GM10266 (cell line): ENCODE measurements at regions not wholly inside any gene's neighbourhood (a gene's known extent, or its start where the extent isn't known, plus 50 kb on each side); places are given as distances from the start of the nearest gene placed in this dataset.
"Not testable (repeated sequence)": the region's sequence is repeated elsewhere in the genome, so short reads cannot be mapped to it uniquely, and the experiment has no call there.

ENCODE experiments used
- DNase-seq: peaks from one replicate; pipeline ENCODE4 v3.0.0; 2012; ENCODE audit errors: extremely low spot score
- CTCF ChIP-seq: IDR thresholded peaks from 2 replicates; pipeline ENCODE4 v1.5.1; 2012; ENCODE audit warnings: mild to moderate bottlenecking, low read depth; ENCODE audit not compliant: control insufficient read depth, insufficient read depth; ENCODE audit errors: missing control alignments

DNA sequence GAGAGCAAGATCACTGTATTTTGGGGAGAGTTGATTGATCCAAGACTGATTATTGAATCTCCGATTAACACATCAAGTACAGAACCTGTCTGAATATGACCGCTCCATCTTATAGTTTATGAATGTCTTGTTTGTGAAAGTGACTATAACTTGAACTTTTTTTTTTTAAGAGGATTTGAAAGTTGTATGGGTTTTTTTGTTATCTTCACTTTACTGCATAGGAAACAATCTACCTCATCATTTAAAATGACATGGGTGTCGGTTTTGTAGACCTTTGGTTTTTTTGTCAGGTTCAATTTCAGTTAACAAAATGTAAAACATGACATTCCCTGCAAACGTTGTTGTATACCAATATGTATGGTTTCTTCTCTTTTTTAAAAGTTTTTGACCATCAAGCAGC lies 103.0 kb upstream of the NUDT6 start:
- no peak for TF ChIP-seq CTCF
- DNase-seq = no peak

DNA sequence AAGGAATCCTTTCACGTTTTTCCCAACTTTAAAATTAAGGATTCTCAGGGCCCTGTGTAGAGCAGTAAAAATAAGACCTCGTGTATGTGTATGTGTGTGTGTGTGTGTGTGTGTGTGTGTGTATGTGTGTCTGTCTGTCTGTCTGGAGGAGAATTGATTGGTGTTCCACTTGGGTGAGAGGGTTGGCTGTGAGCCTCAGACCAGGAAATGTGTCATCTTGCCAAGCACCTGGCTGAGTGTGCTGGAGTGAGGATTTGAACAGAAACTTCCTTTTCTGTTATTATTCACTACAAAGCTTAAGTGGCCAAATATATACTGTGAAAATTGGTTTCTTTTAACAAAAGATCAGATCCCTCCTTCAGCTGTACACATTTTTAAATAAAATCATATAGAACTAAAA lies 103.6 kb upstream of the NUDT6 start:
- DNase-seq = not testable (repeated sequence)

GRCh38 chr4:123031664-123032063 lies 109.3 kb upstream of the NUDT6 start:
- TF ChIP-seq CTCF = no peak
- DNase-seq = no peak

DNA sequence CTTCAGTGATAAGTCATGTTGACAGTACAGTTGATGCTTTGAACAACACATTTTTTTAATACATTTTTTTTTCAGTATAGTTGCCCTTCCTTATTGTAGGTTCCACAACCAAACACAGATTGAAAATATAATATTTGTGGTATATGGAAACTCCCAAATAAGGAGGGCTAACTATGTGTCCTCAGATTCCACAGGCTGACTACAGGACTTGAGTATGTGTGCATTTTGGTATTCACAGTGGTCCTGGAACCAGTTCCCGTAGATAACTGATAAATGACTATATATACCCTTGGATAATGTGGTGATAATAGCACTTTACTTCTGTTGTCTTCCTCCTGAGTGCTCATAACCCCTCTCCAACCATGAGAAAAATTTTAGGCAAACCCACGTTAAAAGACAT lies 111.6 kb upstream of the NUDT6 start:
- no peak for DNase-seq
- no peak for TF ChIP-seq CTCF

DNA sequence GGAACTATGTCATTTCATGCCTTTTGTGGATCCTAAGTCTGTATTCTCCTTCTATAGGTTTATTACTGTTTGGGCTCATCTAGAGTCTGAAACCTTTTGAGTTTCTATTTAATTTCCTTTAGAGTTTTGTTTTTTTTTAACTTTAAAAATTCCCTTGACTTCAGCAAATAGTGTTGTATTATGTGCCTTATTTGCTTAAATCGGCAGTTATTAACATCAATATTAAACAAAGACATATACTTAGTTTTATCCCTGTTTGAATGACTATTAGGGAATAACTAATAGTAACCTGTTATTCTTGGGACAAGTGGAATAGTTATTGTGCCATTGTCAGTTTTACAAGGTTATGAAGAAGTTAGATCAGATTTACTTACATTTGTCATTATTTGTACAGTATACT lies 112.8 kb upstream of the NUDT6 start:
- TF ChIP-seq CTCF = no peak
- DNase-seq = no peak

GRCh38 chr4:123037804-123038203 lies 115.4 kb upstream of the NUDT6 start:
- TF ChIP-seq CTCF = no peak
- DNase-seq = no peak

DNA sequence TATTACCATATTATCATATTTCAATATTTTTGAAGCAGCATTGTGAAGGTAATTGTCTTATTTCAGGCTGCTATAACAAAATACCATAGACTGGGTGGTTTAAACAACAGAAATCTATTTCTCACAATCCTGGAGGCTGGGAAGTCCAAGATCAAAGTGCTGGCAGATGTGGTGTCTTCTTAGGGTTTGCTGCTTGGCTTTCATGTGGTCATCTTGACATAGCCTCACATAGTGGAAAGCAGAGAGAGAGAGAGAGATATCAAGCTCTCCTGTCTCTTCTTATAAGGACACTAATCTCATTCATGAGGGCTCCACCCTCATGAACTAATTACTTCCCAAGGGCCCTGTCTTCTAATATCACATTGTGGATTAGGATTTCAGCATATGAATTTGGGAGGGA lies 119.7 kb upstream of the NUDT6 start:
- TF ChIP-seq CTCF = no peak

DNA sequence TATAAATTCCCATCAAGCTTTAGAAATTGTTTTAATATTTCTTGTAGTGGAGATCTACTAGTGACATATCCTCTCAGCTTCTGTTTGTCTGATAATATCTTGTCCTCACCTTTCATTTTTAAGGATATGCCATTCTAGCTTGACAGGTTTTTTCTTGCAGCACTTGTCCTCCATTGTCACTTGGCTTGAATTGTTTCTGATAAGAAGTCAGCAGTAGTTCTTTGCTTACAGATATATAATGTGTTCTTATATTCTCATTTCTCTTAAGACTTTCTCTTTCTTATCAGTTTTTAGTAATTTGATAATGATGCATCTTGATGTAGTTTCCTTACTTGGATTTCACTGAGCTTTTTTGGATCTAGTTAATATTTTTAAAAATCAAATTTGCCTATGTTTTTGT lies 120.6 kb upstream of the NUDT6 start:
- no peak for TF ChIP-seq CTCF
- DNase-seq = no peak

More for the DNA sequence above, 119.7 kb upstream of the NUDT6 start:
- no peak for DNase-seq
